IPS DF 6.9 (cell line): ENCODE measurements at regions not wholly inside any gene's neighbourhood (a gene's known extent, or its start where the extent isn't known, plus 50 kb on each side); places are given as distances from the start of the nearest gene placed in this dataset.

Experiments
- DNase-seq: peaks from one replicate; pipeline ENCODE4 v3.0.0-alpha.2; 2013; ENCODE audit warnings: low read depth, low spot score
- H3K27ac ChIP-seq: one replicate; pipeline ENCODE4 v1.5.1; 2013; ENCODE audit warnings: low read length, control low read depth
- H3K27me3 ChIP-seq: 2 replicates; pipeline ENCODE4 v1.6.1; 2013; ENCODE audit warnings: mild to moderate bottlenecking, low read length; ENCODE audit not compliant: control insufficient read depth, insufficient read depth
- H3K36me3 ChIP-seq: 2 replicates; pipeline ENCODE4 v1.6.1; 2013; ENCODE audit warnings: low read length; ENCODE audit not compliant: control insufficient read depth, insufficient read depth
- H3K4me1 ChIP-seq: 2 replicates; pipeline ENCODE4 v1.6.1; 2013; ENCODE audit warnings: low read length; ENCODE audit not compliant: control insufficient read depth, insufficient read depth
- H3K4me3 ChIP-seq: 2 replicates; pipeline ENCODE4 v1.5.1; 2013; ENCODE audit warnings: mild to moderate bottlenecking, low read length
- H3K9me3 ChIP-seq: 2 replicates; pipeline ENCODE4 v1.6.1; 2013; ENCODE audit warnings: low read length, inconsistent platforms; ENCODE audit not compliant: control insufficient read depth, insufficient read depth
- WGBS: extraction: QIAGEN DNeasy Blood & Tissue Kit; methylation state at CpG from one replicate; pipeline ENCODE4 v1.1.7; 2013; ENCODE audit warnings: mixed read lengths, missing lambda C conversion rate; ENCODE audit not compliant: insufficient read length, insufficient coverage; 5-methylcytosine and 5-hydroxymethylcytosine counted together

- no peaks in the 10 kb centered on the region for H3K27me3 ChIP-seq
- WGBS = no CpG with 5 or more reads among the region's 1 CpG
These were observed 344.4 kb upstream of the PODXL start for GRCh38 chr7:131900785-131901287.

GRCh38 chr7:131899271-131900030, 343.0 kb upstream of the PODXL start:
- WGBS = no CpG with 5 or more reads among the region's 4 CpGs
- no peak for DNase-seq
- H3K9me3 ChIP-seq = no peaks in the 10 kb centered on the region
- H3K4me3 ChIP-seq = no peak overlapping the region
- H3K4me1 ChIP-seq = peaks cover 5% of the 10 kb centered on the region; the same call in 1 of the 2 replicates
- H3K36me3 ChIP-seq = no peaks in the 10 kb centered on the region
- no peak overlapping the region for H3K27ac ChIP-seq
- no peaks in the 10 kb centered on the region for H3K27me3 ChIP-seq

More at GRCh38 chr7:131900785-131901287, 344.4 kb upstream of the PODXL start:
- Histone ChIP-seq H3K9me3 (no peaks in the 10 kb centered on the region), H3K4me3 (no peak overlapping the region), H3K36me3 (no peaks in the 10 kb centered on the region), H3K4me1 (peaks cover 5% of the 10 kb centered on the region; the same call in 1 of the 2 replicates), H3K27ac (no peak overlapping the region)
- DNase-seq = no peak

DNA sequence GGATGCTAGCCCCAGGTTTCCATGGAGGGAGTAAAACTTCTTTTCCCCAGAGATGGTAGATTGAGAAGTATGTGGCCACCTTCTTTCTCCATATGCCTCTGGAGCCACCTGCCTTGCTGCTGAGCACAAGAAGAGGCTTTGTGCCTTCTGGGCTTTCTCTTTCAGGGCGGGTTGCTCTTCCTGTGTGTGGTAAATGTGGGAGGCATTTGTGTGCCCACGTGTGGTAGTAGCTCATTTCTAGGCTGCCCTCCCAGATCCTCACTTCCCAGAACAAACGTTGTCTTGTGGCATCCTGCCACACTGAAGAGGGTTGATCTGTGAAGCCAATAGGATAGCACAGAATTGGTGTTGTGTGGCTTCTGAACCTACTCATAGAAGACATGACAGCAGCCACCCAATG, 342.0 kb upstream of the PODXL start:
- Histone ChIP-seq H3K9me3 (no peaks in the 10 kb centered on the region), H3K27me3 (no peaks in the 10 kb centered on the region)
- WGBS = no CpG with 5 or more reads among the region's 3 CpGs

GRCh38 chr7:131897790-131898165, 341.4 kb upstream of the PODXL start:
- H3K4me1 ChIP-seq = peaks cover 5% of the 10 kb centered on the region; the same call in 1 of the 2 replicates
- DNase-seq = no peak
- no CpG with 5 or more reads among the region's 2 CpGs for WGBS
- H3K36me3 ChIP-seq = no peaks in the 10 kb centered on the region
- no peak overlapping the region for H3K27ac ChIP-seq
- no peaks in the 10 kb centered on the region for H3K27me3 ChIP-seq
- H3K4me3 ChIP-seq = no peak overlapping the region
- no peaks in the 10 kb centered on the region for H3K9me3 ChIP-seq

More for the DNA sequence above, 342.0 kb upstream of the PODXL start:
- no peaks in the 10 kb centered on the region for H3K36me3 ChIP-seq
- no peak overlapping the region for H3K4me3 ChIP-seq
- no peak for DNase-seq
- H3K27ac ChIP-seq = no peak overlapping the region
- peaks cover 5% of the 10 kb centered on the region; the same call in 1 of the 2 replicates for H3K4me1 ChIP-seq

DNA sequence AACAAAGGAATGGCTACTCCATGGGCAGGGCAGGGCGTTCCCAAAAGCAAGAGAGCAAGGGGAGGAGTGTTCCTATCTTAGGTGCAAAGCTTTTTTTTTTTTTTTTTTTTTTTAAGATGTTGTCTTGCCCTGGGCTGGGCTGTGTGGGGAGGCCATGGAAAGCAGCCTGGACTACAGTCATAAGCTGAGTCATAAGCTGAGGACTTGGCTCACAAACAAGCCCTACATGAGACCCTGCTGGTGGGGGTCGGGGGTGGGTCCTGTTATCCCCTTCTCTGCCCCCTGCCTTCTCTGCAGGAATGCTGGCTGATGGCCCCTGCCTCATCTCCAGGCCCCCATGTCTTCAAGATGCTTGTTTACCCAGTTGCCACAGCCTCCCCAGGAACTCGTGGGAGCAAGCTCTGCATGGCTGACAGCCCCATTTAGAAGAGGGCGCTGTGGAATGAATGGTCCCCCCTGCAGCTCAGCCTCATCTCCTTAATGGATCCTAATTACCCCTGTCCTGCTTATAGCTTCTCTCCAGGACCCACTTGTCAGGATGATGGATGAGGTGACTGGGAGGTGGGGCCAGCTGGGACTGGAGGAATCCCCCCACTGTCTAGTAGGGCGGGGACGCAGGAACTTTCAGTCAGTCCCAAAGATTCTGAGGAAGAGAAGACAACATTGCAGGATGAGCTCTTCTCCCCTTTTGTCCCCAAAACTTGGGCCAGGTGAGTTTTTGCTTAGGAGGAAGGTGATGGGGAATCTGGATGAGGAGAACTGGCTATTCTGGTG, 340.8 kb upstream of the PODXL start:
- Histone ChIP-seq H3K4me1 (peaks cover 5% of the 10 kb centered on the region; the same call in 1 of the 2 replicates), H3K27ac (no peak overlapping the region), H3K4me3 (no peak overlapping the region), H3K36me3 (no peaks in the 10 kb centered on the region), H3K9me3 (no peaks in the 10 kb centered on the region), H3K27me3 (no peaks in the 10 kb centered on the region)
- DNase-seq = no peak
- no CpG with 5 or more reads among the region's 6 CpGs for WGBS

DNA sequence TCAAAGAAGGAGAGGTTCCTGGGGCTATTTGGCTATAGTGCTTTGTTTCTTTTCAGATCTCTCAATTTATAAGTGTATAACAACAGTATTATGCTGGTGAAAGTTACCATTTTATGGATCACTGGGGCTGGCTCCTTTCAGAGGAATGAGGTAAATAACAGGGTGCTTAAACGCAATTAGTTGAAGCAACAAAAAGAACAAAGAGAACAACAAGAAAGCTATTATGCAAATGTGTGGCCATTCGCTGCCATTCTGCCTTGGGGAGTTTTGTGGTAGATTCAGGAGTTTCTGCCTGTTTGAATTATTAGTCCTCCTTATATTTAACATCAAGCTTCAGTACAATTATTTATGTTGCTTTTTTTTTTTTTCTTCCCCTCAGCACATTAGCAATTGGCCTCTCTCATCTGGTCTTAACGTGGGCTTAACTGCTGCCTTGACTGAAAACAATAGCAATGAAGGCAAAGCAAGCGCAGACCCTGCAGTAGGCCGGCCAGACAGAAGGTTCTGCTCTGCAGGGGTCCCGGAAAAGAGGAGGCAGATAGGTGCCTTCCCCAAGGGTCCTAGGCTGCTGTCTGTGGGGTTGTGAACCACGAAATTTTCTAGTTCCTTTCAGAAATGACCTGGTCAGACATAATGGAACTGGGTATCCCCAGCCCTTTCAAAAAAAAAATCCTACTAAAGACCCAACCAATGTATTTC, 339.9 kb upstream of the PODXL start:
- Histone ChIP-seq H3K36me3 (no peaks in the 10 kb centered on the region), H3K27ac (no peak overlapping the region), H3K4me3 (no peak overlapping the region), H3K9me3 (no peaks in the 10 kb centered on the region), H3K27me3 (no peaks in the 10 kb centered on the region), H3K4me1 (peaks cover 5% of the 10 kb centered on the region; the same call in 1 of the 2 replicates)
- no CpG with 5 or more reads among the region's 7 CpGs for WGBS
- DNase-seq = no peak

DNA sequence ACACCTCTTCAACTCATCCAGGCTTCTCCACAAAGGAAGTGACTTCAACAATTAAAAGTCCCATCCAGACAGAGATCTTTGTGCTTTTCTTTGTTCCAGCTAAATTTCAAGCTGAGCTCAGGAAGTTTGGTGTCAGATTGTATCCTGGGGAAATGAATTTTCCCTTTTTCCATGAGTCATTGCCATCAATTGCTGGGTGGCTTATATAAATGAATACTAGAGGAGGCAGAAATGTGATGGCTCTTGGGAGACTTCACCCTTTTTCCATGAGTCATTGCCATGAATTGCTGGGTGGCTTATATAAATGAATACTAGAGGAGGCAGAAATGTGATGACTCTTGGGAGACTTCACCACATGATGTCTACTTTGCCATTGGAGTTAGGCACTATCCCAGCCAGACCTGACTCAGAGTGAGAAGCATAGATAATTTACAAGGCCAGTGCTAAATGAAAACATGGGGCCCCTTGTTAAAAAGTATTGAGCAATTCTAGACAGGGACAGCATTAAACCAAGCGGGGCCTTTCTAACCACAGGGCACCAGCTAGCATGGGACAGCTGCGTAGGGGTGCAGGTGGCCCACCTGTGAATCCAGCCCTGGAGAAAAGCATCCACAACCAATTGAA, 339.2 kb upstream of the PODXL start:
- no peak for DNase-seq
- no peaks in the 10 kb centered on the region for H3K36me3 ChIP-seq
- H3K9me3 ChIP-seq = no peaks in the 10 kb centered on the region
- no peak overlapping the region for H3K27ac ChIP-seq
- H3K4me3 ChIP-seq = no peak overlapping the region
- no CpG with 5 or more reads among the region's 2 CpGs for WGBS
- H3K27me3 ChIP-seq = no peaks in the 10 kb centered on the region
- peaks cover 5% of the 10 kb centered on the region; the same call in 1 of the 2 replicates for H3K4me1 ChIP-seq

- Histone ChIP-seq H3K4me3 (no peak overlapping the region), H3K27ac (no peak overlapping the region), H3K9me3 (no peaks in the 10 kb centered on the region), H3K27me3 (no peaks in the 10 kb centered on the region), H3K4me1 (peaks cover 5% of the 10 kb centered on the region; the same call in 1 of the 2 replicates), H3K36me3 (no peaks in the 10 kb centered on the region)
- no CpG with 5 or more reads among the region's 1 CpG for WGBS
- no peak for DNase-seq
These were observed 337.4 kb upstream of the PODXL start for GRCh38 chr7:131893631-131894340.

GRCh38 chr7:131890176-131890575, 333.7 kb upstream of the PODXL start:
- no CpG with 5 or more reads among the region's 6 CpGs for WGBS
- Histone ChIP-seq H3K36me3 (no peaks in the 10 kb centered on the region), H3K9me3 (no peaks in the 10 kb centered on the region; the same call in 1 of the 2 replicates), H3K27ac (no peak overlapping the region), H3K4me1 (no peaks in the 10 kb centered on the region; the same call in 1 of the 2 replicates), H3K4me3 (no peak overlapping the region), H3K27me3 (no peaks in the 10 kb centered on the region)
- no peak for DNase-seq
